IMR-90 (cell line): ENCODE measurements at regions not wholly inside any gene's neighbourhood (a gene's known extent, or its start where the extent isn't known, plus 50 kb on each side); places are given as distances from the start of the nearest gene placed in this dataset.

ENCODE experiments used
- ATAC-seq: fragments of 200-7000 bp; cut with Tn5 transposase; 2 replicates; pipeline ENCODE4 v1.9.1; 2020; ENCODE audit warnings: low read depth, mild to moderate bottlenecking, moderate library complexity
- BruUV-seq: library from RNA; stranded (reverse); fragments of 400-500 nt; replicated peaks from 2 replicates; lab custom pipeline; 2021; lab: Mats Ljungman, UMichigan
- CTCF ChIA-PET: fragments of 300-600 bp; formaldehyde crosslinking; extraction: SDS; loops from one replicate; lab custom pipeline; 2021; ENCODE audit warnings: antibody characterized with exemption; lab: Yijun Ruan, JAX
- POLR2A ChIA-PET: fragments of 300-600 bp; sonication (Branson Sonifier 250); formaldehyde crosslinking; loops from one replicate; lab custom pipeline; 2022; ENCODE audit warnings: antibody characterized with exemption; ENCODE audit not compliant: unreplicated experiment; lab: Charles Lee
- DNase-seq: peaks from one replicate; pipeline ENCODE4 v3.0.0; 2013
- H2AFZ ChIP-seq: replicated peaks from 2 replicates; pipeline ENCODE3; 2013; ENCODE audit warnings: low read length, mild to moderate bottlenecking; ENCODE audit not compliant: poor library complexity
- H2AK5ac ChIP-seq: 2 replicates; pipeline ENCODE4 v1.6.1; 2013; ENCODE audit warnings: low read depth, low read length, inconsistent platforms
- H2AK9ac ChIP-seq: replicated peaks from 2 replicates; pipeline ENCODE3; 2013; ENCODE audit warnings: mild to moderate bottlenecking, low read depth, low read length, moderate library complexity; ENCODE audit not compliant: poor library complexity
- H2BK120ac ChIP-seq: 2 replicates; pipeline ENCODE4 v1.6.1; 2013; ENCODE audit warnings: low read depth, low read length, inconsistent platforms
- H2BK15ac ChIP-seq: 3 replicates; pipeline ENCODE4 v1.6.1; 2013; ENCODE audit warnings: low read depth, low read length, inconsistent platforms
- H2BK20ac ChIP-seq: 2 replicates; pipeline ENCODE4 v1.6.1; 2013; ENCODE audit warnings: low read depth, mild to moderate bottlenecking, inconsistent platforms, low read length, moderate library complexity
- H2BK5ac ChIP-seq: 2 replicates; pipeline ENCODE4 v1.6.1; 2013; ENCODE audit warnings: mild to moderate bottlenecking, low read depth, low read length, inconsistent platforms; ENCODE audit not compliant: poor library complexity, severe bottlenecking
- H3K14ac ChIP-seq: replicated peaks from 2 replicates; pipeline ENCODE4 v1.6.1; 2013; ENCODE audit warnings: low read depth, low read length, inconsistent platforms
- H3K18ac ChIP-seq: 2 replicates; pipeline ENCODE4 v1.6.1; 2013; ENCODE audit warnings: low read depth, low read length, control low read depth
- H3K23ac ChIP-seq: 2 replicates; pipeline ENCODE4 v1.6.1; 2013; ENCODE audit warnings: low read depth, low read length, inconsistent platforms
- H3K27ac ChIP-seq: 2 replicates; pipeline ENCODE4 v1.5.1; 2013; ENCODE audit warnings: mild to moderate bottlenecking, control low read depth, low read length; ENCODE audit not compliant: insufficient read depth
- H3K27me3 ChIP-seq: 2 replicates; pipeline ENCODE4 v1.6.1; 2013; ENCODE audit warnings: low read length; ENCODE audit not compliant: control insufficient read depth, insufficient read depth
- H3K36me3 ChIP-seq: 2 replicates; pipeline ENCODE4 v1.6.1; 2013; ENCODE audit warnings: low read length, mixed read lengths; ENCODE audit not compliant: control insufficient read depth, insufficient read depth
- H3K4ac ChIP-seq: 2 replicates; pipeline ENCODE4 v1.6.1; 2013; ENCODE audit warnings: low read depth, low read length, inconsistent platforms
- H3K4me1 ChIP-seq: 2 replicates; pipeline ENCODE4 v1.6.1; 2013; ENCODE audit warnings: low read length, mixed read lengths; ENCODE audit not compliant: control insufficient read depth, insufficient read depth
- H3K4me2 ChIP-seq: 2 replicates; pipeline ENCODE4 v1.6.1; 2013; ENCODE audit warnings: low read depth, mild to moderate bottlenecking, control low read depth, low read length, moderate library complexity
- H3K4me3 ChIP-seq: 2 replicates; pipeline ENCODE4 v1.5.1; 2013; ENCODE audit warnings: low read depth, mild to moderate bottlenecking, control low read depth, low read length, moderate library complexity; ENCODE audit not compliant: insufficient read depth
- H3K56ac ChIP-seq: 2 replicates; pipeline ENCODE4 v1.6.1; 2013; ENCODE audit warnings: low read length, inconsistent platforms; ENCODE audit not compliant: insufficient read depth; ENCODE audit errors: extremely low read depth
- H3K79me1 ChIP-seq, 2 experiments: 2 replicates each; pipeline ENCODE4 v1.6.1; 2013; ENCODE audit warnings: low read length in 2 of 2, inconsistent platforms in 1 of 2, low read depth in 1 of 2
- H3K9ac ChIP-seq: 2 replicates; pipeline ENCODE4 v1.6.1; 2013; ENCODE audit warnings: low read depth, low read length, control low read depth
- H3K9me1 ChIP-seq: 2 replicates; pipeline ENCODE4 v1.6.1; 2013; ENCODE audit warnings: low read length, inconsistent platforms; ENCODE audit not compliant: insufficient read depth
- H3K9me3 ChIP-seq: 2 replicates; pipeline ENCODE4 v1.6.1; 2013; ENCODE audit warnings: low read length; ENCODE audit not compliant: control insufficient read depth, insufficient read depth
- H4K20me1 ChIP-seq: 2 replicates; pipeline ENCODE4 v1.6.1; 2013; ENCODE audit warnings: low read length, inconsistent platforms; ENCODE audit not compliant: insufficient read depth
- H4K5ac ChIP-seq: 2 replicates; pipeline ENCODE4 v1.6.1; 2013; ENCODE audit warnings: mild to moderate bottlenecking, low read depth, low read length, control low read depth
- H4K8ac ChIP-seq, 2 experiments: 2 replicates each; pipeline ENCODE4 v1.6.1; 2013; ENCODE audit warnings: low read depth in 2 of 2, low read length in 2 of 2, control low read depth in 1 of 2, inconsistent platforms in 1 of 2
- H4K91ac ChIP-seq: 2 replicates; pipeline ENCODE4 v1.6.1; 2013; ENCODE audit warnings: low read depth, low read length, inconsistent platforms; ENCODE audit not compliant: insufficient read depth
- BHLHE40 ChIP-seq: fragments of 150-350 bp; IDR thresholded peaks from 2 replicates; pipeline ENCODE4 v1.6.1; 2016; ENCODE audit warnings: mild to moderate bottlenecking, low read depth, low read length
- CEBPB ChIP-seq: IDR thresholded peaks from 2 replicates; pipeline ENCODE4 v1.6.1; 2012; ENCODE audit warnings: low read depth, low read length, improper control_type of control experiment
- CHD1 ChIP-seq: IDR thresholded peaks from 2 replicates; pipeline ENCODE4 v1.6.1; 2012; ENCODE audit warnings: low read depth, low read length, improper control_type of control experiment
- CTCF ChIP-seq: conservative IDR thresholded peaks from 2 replicates; pipeline ENCODE4 v1.5.1; 2012; ENCODE audit warnings: mild to moderate bottlenecking, low read depth, low read length, improper control_type of control experiment
- ELK1 ChIP-seq: fragments of 150-350 bp; IDR thresholded peaks from 2 replicates; pipeline ENCODE4 v1.6.1; 2016; ENCODE audit warnings: low read depth, mild to moderate bottlenecking, low read length, moderate library complexity, borderline replicate concordance
- FOS ChIP-seq: fragments of 150-350 bp; IDR thresholded peaks from 2 replicates; pipeline ENCODE4 v1.6.1; 2016; ENCODE audit warnings: low read depth, low read length
- MAFK ChIP-seq: IDR thresholded peaks from 2 replicates; pipeline ENCODE4 v1.6.1; 2012; ENCODE audit warnings: low read depth, low read length, improper control_type of control experiment
- MAZ ChIP-seq: IDR thresholded peaks from 2 replicates; pipeline ENCODE4 v1.6.1; 2012; ENCODE audit warnings: low read depth, mild to moderate bottlenecking, low read length, improper control_type of control experiment, moderate library complexity, borderline replicate concordance
- MXI1 ChIP-seq: IDR thresholded peaks from 2 replicates; pipeline ENCODE4 v1.6.1; 2012; ENCODE audit warnings: low read depth, mild to moderate bottlenecking, low read length, moderate library complexity, borderline replicate concordance
- NFE2L2 ChIP-seq: fragments of 150-350 bp; IDR thresholded peaks from 2 replicates; pipeline ENCODE4 v1.6.1; 2016; ENCODE audit warnings: low read depth, mild to moderate bottlenecking, low read length
- POLR2A ChIP-seq: IDR thresholded peaks from 2 replicates; pipeline ENCODE4 v1.6.1; 2012; ENCODE audit warnings: mild to moderate bottlenecking, low read depth, low read length
- RAD21 ChIP-seq: IDR thresholded peaks from 2 replicates; pipeline ENCODE4 v1.6.1; 2012; ENCODE audit warnings: low read length, improper control_type of control experiment
- RCOR1 ChIP-seq: IDR thresholded peaks from 2 replicates; pipeline ENCODE4 v1.6.1; 2012; ENCODE audit warnings: mild to moderate bottlenecking, low read length, improper control_type of control experiment; ENCODE audit not compliant: insufficient replicate concordance
- RFX5 ChIP-seq: IDR thresholded peaks from 2 replicates; pipeline ENCODE4 v1.8.0; 2012; ENCODE audit warnings: low read depth, mild to moderate bottlenecking, low read length, moderate library complexity
- SMC3 ChIP-seq: fragments of 150-350 bp; IDR thresholded peaks from 2 replicates; pipeline ENCODE4 v1.6.1; 2016; ENCODE audit warnings: low read depth, mild to moderate bottlenecking, antibody characterized with exemption, low read length, moderate library complexity
- USF2 ChIP-seq: fragments of 150-350 bp; IDR thresholded peaks from 2 replicates; pipeline ENCODE4 v1.6.1; 2017; ENCODE audit warnings: mild to moderate bottlenecking, antibody characterized with exemption, low read length, low read depth
- WGBS, 2 experiments: methylation state at CpG; one replicate each; pipeline versions ENCODE4 v1.1.5 to v1.1.7; 2013; ENCODE audit warnings: missing lambda C conversion rate in 2 of 2; ENCODE audit not compliant: insufficient read length in 1 of 2; ENCODE audit errors: extremely low coverage in 2 of 2; 5-methylcytosine and 5-hydroxymethylcytosine counted together
- dilution Hi-C: fragments of 300-500 bp; cut with HindIII; formaldehyde crosslinking; loops from one replicate; pipeline ENCODE4 v1.14.3; 2018; ENCODE audit warnings: low sequenced_read_pairs; ENCODE audit not compliant: unreplicated experiment
- in situ Hi-C: fragments of 300-500 bp; cut with MboI; formaldehyde crosslinking; loops from 3 replicates; pipeline ENCODE4 v1.14.3; 2019; ENCODE audit warnings: low sequenced_read_pairs, inconsistent platforms, mixed read lengths
- intact Hi-C: fragments of 100-400 bp; cut with micrococcal nuclease; formaldehyde crosslinking; loops from 2 replicates; pipeline ENCODE4 v1.10.0; 2022

GRCh38 chr12:105876396-105876927 lies 262.3 kb downstream of the NUAK1 start:
- Histone ChIP-seq H2BK5ac (no peak overlapping the region), H4K20me1 (no peaks in the 10 kb centered on the region), H3K9me1 (no peaks in the 10 kb centered on the region), H3K23ac (no peak overlapping the region), H2BK20ac (no peak overlapping the region), H3K56ac (no peak overlapping the region), H2AFZ (no peak overlapping the region), H3K4me2 (no peak overlapping the region), H3K27me3 (no peaks in the 10 kb centered on the region; the same call in 1 of the 2 replicates), H2BK120ac (no peak overlapping the region), H3K4ac (no peak overlapping the region), H3K14ac (no peak overlapping the region), H3K18ac (no peak overlapping the region), H3K36me3 (no peaks in the 10 kb centered on the region), H2BK15ac (no peak overlapping the region), H3K27ac (no peak overlapping the region), H3K79me1 (no peaks in the 10 kb centered on the region), H3K9me3 (no peaks in the 10 kb centered on the region), H4K8ac (no peak overlapping the region), H4K91ac (no peak overlapping the region), H2AK9ac (no peak overlapping the region), H3K4me3 (no peak overlapping the region), H4K5ac (no peak overlapping the region), H2AK5ac (no peak overlapping the region), H3K4me1 (no peaks in the 10 kb centered on the region), H3K9ac (no peak overlapping the region)
- TF ChIP-seq SMC3 (no peak), NFE2L2 (no peak), MAFK (no peak), CTCF (no peak), POLR2A (no peak), MXI1 (no peak), MAZ (no peak), CEBPB (no peak), CHD1 (no peak), BHLHE40 (no peak), ELK1 (no peak), RCOR1 (no peak), RAD21 (no peak), RFX5 (no peak), USF2 (no peak), FOS (no peak)
- ATAC-seq (no peak), DNase-seq (no peak)
- BruUV-seq, result no TSS peak
- POLR2A ChIA-PET, result interaction anchor here (0.7 kb wide), 1 partner anchor 262 kb away, joined by 20 read pairs; the partner anchor contains the start of gene NUAK1
- in situ Hi-C loops, result no loop called here
- CTCF ChIA-PET, result interaction anchor here (0.6 to 0.7 kb wide), 2 partner anchors 8 to 273 kb away, joined by 3 to 4 read pairs; no protein-coding TSS in a partner anchor
- dilution Hi-C loops, result no loop called here
- WGBS, 2 experiments, result no CpG with 5 or more reads among the region's 2 CpGs
- intact Hi-C loops, result no loop called here
